GF-D8 (cell line): ENCODE measurements at regions not wholly inside any gene's neighbourhood (a gene's known extent, or its start where the extent isn't known, plus 50 kb on each side); places are given as distances from the start of the nearest gene placed in this dataset.

Experiments used
- DNase-seq: peaks from one replicate; lab custom pipeline; 2025; lab: John Stamatoyannopoulos, UW

DNA sequence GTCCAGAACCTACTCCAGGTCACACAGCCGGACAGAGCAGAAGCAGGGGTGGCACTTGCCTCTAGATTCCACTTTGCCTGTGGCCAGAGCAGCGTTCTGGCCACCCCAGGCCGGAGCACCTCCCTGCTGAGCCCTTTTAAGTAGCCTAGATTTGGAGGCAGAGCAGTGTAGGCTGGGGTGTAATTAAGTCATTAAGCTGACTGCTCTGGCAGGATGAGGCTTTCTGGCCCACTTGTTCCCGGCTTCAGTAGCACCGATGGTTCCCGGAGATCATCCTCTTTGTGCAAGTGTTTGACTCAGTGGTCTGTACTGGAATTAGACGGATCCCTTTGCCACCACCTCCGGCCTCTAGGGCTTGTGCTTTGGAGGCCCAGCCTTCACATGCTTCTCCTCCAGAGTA is 281.9 kb upstream of the ANKRD55 start:
- no peak for DNase-seq

DNA sequence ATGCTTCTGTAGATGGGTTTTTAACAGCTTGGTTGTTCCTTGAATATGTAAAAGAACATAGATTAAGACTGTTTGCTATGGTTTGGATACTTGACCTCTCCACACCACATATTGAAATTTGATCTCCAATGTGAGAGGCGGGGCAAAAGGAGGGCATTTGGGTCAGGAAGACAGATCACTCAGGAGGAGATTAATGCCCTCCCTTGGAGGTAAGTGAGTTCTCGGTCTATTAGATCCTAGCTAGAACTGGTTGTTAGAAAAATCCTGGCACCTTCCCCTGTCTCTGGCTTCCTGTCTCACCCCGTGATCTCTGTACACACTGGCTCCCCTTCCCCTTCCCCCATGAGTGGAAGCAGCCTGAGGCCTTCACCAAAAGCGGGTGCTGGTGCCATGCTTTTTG is 281.1 kb upstream of the ANKRD55 start:
- no peak for DNase-seq

DNA sequence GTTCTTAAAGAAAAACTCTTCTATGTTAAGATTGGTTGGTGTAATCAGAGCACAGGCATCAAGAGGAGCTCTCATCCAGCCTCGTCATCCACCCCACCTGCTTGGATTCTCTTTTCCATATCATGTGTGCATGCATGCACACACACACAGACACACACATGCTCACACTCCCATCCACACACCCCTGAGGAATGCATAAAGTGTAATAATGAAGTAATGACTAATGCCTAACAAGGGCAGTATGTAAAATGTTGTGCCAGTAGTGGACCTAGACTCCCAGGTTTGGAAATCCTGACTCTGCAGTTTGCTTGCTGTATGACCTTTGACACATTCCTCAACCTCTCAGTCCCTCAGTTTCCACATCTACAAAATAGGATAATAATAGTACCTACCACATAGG is 280.0 kb upstream of the ANKRD55 start:
- no peak for DNase-seq

DNA sequence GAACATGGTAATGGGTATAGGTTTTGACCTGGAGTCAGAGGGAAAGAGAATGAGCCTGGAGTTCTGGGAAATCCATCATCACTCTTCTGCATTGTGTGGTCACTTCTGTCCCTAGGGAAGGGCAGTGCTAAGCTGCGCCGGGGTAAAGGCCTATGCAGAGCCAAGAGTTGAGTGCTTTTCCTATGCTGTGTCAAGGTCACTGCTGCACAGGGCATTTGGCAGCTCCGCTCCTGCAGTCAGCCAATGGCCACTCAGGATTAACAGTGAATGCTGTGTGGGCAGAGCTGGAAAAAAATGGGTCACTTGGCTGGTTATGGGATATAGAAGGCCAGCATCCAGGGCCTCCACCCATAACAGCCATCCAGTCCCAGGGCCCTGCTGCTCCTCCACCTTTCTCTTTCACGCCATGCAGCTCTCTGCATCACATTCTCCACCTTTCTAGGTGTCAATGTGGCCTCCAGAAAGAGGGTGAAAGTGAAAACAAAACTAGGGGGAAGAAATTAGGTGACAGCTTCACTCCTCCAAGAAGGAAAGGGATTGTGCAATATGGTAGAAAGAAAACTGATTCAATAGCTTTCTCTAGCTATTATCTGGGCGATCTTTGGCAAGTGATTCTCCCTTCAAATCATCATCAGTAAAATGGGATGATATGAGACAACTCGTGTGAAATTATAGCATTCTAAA is 279.3 kb upstream of the ANKRD55 start:
- DNase-seq: no peak

DNA sequence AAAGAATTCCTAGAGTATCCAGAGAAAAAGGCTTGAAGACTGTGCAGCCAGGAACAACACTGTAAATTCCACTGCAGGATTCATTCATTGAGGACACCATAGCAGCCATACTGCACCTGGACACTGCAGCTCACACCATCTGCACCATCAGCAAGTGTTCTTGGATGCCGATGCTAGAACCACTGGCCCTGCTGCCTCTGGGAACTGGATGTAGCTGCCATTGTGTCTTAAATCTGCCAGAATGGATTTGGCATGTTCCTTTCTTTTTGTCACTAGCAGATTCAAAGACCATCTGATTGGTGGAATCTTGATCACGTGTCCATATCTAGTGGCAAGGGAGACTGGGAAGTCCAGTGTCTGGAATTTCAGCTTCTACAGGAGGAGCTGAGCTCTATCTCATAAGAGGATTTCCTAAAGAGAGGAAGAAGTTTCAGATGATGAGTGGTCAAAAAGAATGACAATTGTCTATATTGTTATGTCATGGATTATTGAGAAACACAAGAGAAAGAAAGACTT is 278.3 kb upstream of the ANKRD55 start:
- no peak for DNase-seq

DNA sequence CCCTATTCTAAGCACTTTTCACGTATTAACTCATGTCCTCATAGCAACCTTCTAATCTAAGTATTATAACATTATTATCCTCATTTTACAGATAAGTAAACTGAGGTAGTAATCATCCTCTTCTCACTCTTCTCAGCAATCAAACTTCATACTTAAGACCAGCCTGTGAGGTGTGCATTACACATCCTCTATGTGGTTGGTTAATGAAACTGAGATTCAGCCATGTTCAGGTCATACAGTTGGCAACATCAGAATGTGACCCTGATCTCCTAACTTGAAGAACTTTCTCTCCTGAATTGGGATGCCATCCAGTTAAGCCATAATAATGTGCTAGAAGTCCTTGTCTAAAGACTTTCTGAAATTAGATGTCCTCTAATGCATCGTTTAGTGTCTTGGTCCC is 275.1 kb upstream of the ANKRD55 start:
- no peak for DNase-seq

DNA sequence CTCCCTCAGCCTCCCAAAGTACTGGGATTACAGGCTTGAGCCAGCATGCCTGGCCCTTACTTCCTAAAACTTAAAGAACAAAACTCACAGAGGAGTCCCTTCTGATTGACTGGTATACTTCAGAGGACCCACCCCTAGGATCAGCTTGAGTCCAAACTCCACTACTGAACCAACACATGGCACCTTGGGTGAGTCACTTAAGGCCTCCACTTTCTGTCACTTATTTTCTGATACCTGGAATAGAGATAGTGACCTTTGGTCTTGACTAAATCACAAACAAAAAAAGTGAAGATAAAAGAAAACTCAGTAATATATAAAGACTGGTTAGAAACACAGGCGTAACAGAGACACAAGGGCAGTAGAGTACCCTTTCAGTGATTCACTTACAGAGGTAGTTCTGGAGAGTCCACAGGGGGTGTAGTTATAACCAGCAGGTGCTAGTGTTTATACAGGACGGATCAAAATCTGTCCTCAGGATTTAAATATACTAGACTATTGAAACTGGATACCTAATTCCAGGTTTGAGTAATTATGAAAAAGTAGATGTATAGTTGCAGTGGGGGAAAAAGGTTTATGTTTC is 274.3 kb upstream of the ANKRD55 start:
- DNase-seq: no peak

DNA sequence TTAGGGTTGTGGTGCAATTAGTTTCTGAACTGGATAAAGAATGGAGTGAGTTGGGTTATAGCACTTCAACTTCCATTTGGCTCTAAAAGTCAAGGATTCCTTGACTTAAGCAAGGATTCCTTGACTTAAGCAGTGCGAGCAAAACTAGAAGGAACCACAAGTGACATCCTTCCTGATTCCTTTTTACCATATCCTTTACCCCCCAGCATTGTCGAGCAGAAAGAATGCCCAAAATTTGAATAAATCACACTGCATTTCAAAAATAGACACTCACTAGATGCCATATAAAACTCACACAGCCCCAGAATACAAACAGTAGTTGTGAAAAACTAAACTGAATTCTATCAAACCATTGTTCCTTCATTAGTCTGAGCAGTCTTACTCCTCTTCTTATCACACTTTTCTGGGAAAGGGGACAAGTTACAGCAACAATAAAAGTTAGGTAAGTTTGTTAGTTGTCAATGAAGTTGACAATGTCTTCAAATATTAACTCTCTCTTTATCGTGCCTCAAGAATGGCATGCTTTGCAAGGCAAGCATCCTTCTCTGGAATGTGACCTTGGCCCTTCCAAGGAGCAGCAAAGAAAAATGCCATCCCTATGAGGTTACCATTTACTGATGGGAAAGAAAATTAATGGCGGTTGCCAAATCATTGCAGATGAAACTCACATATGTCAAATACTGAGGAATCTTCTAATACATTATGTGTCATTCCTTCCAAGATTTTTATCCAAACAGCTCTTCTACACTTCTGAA is 273.3 kb upstream of the ANKRD55 start:
- DNase-seq: no peak

DNA sequence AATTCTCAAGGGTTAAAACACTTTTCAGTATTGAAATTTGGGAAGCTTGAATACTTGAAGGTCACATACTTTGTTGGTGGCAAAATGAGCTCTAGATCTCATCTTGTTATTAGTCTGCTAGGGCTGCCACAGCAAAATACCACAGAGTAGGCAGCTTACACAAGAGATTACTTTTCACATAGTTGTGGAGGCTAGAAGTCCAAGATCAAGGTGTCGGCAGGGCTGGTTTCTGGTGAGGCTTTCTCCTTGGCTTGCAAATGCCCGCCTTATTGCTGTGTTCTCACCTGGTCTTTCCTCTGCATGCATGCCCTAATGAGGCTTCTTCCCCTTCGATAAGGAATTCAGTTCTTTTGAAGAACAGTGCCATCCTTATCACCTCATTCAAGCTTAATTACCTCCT is 270.8 kb upstream of the ANKRD55 start:
- no peak for DNase-seq

DNA sequence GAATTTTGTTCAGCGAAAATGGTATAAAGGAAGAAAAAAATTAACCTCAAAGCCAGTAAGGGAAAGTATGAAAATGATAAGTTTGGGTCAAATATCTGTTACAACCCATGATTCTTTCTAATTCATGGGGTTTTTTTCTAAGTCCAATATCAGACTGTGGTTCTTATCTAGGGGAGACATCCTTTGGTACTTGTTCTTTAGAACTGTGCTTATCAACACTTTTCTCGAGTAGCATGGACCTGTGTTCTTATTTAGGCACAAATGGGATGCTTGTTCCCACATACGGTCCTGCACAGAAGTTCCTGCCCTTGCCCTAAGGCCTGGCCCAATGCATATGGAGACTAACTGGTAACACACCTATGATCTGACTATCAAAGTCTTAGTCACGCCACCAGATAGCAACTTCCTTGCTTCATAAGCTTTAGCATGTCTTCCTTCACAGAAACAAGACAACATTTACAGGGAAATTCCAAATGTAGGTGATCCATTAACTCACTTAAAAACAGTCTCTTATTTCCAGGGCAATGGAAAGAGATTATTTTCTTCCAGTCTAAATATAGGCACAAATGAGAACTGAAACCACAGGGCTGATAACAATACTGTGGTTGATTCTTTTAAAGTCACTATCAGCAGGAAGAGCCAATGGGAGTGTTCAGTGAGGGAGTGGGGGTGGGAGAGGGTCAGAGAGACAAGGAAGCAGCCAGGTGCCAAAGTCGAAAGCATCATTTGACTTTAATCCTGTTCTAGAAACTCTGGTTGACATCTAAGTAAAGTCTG is 268.8 kb upstream of the ANKRD55 start:
- no peak for DNase-seq

DNA sequence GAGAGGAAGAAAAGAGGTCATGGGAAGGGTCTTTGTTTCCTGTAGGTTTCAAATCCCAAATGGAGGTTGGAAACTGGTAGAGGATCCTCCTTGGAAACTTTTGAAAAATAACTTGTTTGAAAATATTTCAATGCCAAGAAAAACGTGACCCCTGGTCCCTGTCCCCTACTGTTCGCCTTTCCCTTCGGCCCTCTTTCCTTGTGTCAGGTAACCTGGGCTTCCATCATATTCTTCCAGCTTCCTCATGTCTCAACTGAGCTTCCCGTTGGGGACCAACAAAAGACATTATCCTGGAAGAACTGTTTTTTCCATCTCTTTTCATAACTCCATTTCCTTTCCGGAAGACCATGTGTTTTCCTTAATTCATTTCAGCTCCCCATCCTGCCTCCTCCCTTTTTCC is 266.8 kb upstream of the ANKRD55 start:
- DNase-seq: no peak

DNA sequence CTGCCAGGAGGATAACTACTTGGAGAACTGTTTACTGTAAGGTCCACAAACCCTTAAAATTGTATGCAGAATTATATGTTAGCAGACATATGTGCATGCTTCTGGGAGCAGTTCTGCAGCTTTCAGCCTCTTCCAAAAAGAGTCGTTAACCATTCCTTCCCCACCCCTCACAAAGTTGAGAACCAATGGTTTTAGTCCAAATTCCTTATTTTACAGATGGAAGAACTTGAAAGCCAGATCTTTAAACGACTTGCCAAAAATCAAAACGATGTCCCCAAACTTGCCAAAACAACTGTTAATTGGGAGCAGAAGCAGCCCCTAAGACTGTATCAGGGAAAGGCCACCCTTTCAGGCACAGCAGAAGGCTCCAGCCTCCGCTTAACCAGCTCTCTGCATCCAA is 266.4 kb upstream of the ANKRD55 start:
- no peak for DNase-seq

DNA sequence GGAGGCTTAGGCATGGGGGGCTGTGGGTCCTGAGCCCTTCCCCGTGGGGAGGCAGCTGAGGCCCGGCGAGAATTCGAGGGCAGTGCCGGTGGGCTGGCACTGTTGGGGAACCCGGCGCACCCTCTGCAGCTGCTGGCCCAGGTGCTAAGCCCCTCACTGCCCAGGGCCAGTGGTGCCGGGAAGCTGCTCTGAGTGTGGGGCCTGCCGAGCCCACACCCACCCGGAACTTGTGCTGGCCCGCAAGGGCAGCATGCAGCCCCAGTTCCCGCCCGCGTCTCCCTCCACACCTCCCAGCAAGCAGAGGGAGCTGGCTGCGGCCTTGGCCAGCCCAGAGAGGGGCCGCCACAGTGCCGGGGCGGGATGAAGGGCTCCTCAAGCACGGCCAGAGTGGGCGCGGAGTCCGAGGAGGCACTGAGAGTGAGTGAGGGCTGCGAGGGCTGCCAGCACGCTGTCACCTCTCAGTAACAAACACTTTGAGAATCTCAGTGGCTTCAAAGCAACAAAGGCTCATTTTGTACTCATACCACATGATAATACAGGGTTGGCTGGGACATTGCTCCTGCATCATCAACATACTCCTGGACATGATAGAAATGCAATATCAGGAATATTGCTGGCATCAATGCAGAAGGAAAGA is 265.7 kb upstream of the ANKRD55 start:
- DNase-seq: no peak

DNA sequence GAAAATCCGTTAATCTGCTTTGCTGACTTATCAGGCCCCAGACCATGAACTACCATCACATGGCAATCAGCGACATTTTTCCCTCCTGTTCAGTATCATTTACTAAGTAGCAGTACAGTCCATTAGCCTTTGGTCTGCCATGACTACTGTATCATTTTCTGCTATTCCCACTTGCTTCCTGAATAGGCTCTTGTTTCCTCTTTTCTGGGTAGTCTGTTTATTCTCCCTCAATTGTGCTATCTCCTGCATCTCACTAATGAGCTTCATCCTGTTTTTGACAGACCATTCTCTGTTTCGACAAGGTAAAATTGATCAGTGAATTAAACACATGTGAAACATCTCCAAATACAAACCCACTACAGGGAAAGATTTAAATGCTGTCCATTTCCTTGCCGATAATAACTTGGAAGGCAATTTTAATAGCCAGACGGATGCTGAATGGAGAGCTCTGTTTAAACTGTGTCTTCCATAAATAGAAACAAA is 263.5 kb upstream of the ANKRD55 start:
- no peak for DNase-seq

DNA sequence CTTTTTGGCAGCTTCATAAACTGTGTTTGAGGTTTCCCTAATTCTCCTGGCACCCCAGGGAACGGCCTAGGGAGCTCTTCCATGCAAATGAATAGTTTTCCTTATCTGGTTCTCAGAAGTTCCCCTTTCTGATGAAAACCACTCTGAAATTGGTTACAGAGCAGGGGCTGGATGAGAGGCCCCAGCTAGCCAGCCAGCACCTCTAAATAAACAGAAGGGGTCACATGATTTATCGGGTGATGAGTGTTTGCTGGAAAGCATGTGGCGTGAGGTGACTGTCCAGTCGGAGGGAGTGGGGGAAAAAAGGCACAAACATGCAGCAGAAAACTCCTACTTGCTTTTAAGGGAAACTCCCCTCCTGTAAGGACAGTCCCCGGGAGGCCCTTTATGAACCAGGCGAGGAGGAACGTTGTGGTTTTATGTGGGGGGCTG is 261.2 kb upstream of the ANKRD55 start:
- no peak for DNase-seq

DNA sequence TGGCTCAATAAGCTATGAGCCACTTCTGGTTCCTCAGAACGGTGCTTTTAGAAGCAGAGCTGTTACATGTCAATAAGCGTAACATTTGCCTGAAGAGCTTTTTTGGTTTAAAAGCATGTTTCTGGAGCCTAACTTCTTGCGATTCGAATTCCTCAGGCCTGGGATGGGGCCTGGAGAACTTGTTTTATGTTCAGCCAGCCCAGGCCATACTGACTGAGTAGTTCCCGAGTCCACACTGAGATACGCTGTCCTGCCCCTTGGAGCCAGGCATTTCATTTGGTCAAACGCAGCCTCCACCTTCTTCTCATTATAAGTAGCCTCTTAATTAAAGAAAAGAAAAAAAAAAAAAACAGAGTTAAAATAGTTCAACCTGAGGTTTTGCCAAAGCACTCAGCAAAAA is 260.6 kb upstream of the ANKRD55 start:
- no peak for DNase-seq

DNA sequence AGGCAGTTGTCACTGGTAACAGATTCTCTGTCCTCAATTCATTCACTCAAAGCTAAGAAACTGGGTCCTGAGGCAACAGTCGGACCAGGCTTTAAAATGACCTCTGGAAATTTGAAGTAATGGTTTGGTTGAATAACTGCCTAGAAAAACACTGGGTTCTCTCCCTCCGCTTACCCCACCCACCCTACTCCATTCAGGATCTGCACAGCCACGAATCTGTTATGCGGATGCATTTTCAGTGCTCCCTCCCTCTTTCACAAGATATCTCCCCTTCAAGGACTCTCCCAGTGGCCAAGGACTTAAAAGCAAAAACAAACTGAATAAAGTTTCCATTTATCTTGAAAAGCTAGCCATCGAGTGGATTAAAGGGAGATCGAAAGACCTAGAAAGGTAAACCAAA is 260.2 kb upstream of the ANKRD55 start:
- DNase-seq: no peak

DNA sequence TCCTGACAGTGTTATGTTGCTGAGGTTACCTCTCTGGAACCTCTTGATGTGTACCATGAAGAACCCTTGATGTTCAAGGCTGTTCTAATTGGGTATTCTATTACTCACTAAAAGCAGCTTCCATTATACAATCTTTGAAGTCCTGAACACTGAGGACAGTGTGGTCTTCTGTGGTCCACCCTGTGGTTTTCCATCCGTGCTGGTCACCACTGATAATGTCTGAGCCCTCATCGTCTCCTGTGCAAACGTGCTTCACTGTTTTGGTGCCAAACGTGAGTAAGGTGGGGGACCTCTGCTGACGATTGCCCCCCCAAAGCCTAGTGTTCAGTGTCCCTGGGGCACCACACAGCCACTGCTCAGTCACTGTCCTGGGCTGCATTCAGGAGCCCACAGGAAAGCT is 259.7 kb upstream of the ANKRD55 start:
- DNase-seq: no peak

DNA sequence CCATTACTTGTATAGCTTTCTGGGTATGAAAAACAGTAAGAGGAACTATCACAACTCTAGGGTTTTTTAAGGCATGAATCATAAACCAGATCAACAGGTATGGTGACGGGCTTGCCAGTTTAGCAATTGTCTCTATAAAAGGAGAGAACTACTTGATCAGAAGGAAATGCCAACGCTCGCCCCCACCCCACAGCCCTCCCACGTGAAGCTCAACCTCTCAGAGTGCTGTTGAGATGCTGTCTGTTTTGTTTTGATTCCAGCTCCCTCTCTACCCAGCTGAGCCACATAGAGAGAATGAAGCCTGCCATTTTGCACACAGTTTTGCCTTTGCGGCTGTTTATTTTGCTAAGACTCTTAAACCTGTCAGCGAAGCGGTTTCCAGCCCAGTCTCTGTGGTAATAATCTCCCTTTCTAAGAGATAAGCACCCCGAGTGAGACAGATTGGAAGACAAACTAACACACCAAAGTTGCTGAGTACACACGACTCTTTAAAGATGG is 257.9 kb upstream of the ANKRD55 start:
- no peak for DNase-seq

DNA sequence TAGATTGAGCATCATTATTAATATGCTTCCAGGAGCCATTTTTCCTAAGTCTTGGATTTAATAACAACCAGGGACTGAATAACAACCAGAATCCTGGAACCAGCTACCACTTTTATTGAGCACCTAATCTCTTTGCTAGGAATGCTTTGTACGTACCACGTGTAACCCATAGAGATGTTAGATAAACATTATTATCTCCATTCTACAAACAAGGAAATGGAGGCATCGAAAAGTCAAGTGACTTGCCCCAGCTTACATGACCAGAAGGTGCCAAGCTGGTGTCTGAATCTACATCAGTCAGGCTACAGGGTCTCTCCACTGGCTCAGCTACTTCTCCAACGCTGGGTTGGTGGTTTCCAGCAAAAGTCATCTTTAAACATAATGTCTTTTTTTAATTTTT is 256.1 kb upstream of the ANKRD55 start:
- no peak for DNase-seq

DNA sequence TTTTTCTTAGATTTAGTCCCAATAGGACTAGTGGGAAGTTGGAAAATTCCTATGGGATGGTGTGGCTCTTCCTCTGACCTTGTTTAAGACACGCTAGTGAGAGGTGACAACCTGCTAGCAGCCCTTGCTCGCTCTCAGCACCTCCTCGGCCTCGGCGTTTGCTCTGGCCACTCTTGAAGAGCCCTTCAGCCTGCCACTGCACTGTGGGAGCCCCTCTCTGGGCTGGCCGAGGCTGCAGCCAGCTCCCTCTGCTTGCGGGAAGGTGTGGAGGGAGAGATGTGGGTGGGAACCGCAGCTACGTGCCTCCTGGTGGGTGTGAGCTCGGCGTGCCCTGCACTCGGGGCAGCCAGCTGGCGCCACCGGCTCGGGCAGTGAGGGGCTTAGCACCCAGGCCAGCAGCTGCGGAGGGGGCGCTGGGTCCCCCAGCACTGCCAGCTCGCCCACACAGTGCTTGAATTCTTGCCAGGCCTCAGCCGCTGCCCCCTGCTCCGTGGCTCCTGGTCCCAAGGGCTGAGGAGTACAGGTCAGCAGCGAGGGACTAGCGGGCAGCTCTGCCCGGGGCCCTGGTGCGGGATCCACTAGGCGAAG is 254.5 kb upstream of the ANKRD55 start:
- no peak for DNase-seq
